PFSK-1 (cell line): ENCODE measurements at regions not wholly inside any gene's neighbourhood (a gene's known extent, or its start where the extent isn't known, plus 50 kb on each side); places are given as distances from the start of the nearest gene placed in this dataset.

Experiments
- TAF1 ChIP-seq: IDR thresholded peaks from 2 replicates; pipeline ENCODE4 v1.6.1; 2012; ENCODE audit warnings: low read length, control low read depth, borderline replicate concordance; ENCODE audit not compliant: insufficient read depth
- TF ChIP-seq, protein P1 (sequence below), 2 experiments: IDR thresholded peaks; 2 replicates each; pipeline versions ENCODE4 v1.6.1 to v1.8.0; 2011 to 2012; ENCODE audit warnings: low read depth in 2 of 2, low read length in 2 of 2, control low read depth in 1 of 2, inconsistent platforms in 1 of 2, mild to moderate bottlenecking in 1 of 2, moderate library complexity in 1 of 2; ENCODE audit not compliant: insufficient read depth in 1 of 2

DNA sequence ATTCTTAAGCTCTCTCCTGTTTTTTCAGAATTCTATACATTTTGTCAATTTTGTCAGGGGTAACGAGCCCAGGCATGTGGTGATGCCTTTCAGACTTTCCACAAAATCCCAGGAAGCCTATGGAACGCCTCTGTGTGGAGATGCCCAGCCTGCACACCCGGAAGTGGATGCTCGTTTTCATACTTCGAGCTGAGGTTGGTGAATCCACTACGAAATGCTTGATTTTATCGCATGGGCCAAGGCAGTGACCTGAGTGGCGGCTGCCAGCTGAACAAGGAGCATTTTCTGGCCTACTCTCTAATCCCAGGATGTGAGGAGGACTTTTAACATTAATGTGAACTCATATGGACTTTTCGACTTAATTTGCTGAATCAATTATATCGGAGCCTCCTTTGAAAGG is 426.7 kb upstream of the B3GAT1 start:
- TF ChIP-seq, protein P1, sequence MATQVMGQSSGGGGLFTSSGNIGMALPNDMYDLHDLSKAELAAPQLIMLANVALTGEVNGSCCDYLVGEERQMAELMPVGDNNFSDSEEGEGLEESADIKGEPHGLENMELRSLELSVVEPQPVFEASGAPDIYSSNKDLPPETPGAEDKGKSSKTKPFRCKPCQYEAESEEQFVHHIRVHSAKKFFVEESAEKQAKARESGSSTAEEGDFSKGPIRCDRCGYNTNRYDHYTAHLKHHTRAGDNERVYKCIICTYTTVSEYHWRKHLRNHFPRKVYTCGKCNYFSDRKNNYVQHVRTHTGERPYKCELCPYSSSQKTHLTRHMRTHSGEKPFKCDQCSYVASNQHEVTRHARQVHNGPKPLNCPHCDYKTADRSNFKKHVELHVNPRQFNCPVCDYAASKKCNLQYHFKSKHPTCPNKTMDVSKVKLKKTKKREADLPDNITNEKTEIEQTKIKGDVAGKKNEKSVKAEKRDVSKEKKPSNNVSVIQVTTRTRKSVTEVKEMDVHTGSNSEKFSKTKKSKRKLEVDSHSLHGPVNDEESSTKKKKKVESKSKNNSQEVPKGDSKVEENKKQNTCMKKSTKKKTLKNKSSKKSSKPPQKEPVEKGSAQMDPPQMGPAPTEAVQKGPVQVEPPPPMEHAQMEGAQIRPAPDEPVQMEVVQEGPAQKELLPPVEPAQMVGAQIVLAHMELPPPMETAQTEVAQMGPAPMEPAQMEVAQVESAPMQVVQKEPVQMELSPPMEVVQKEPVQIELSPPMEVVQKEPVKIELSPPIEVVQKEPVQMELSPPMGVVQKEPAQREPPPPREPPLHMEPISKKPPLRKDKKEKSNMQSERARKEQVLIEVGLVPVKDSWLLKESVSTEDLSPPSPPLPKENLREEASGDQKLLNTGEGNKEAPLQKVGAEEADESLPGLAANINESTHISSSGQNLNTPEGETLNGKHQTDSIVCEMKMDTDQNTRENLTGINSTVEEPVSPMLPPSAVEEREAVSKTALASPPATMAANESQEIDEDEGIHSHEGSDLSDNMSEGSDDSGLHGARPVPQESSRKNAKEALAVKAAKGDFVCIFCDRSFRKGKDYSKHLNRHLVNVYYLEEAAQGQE (IDR thresholded peaks at IDR 0.05; ENCODE audit: insufficient read depth in 1 of 2, low read depth in 2 of 2, low read length in 2 of 2), result no peak
- TF ChIP-seq TAF1, result no peak
